Neural cell (in vitro differentiated cells): ENCODE measurements at regions not wholly inside any gene's neighbourhood (a gene's known extent, or its start where the extent isn't known, plus 50 kb on each side); places are given as distances from the start of the nearest gene placed in this dataset.

Experiments
- H2AFZ ChIP-seq: fragments of 200-600, 300-800 bp; sonication (generic), shearing (Covaris generic); 2 replicates; pipeline ENCODE4 v1.6.0; 2014; ENCODE audit warnings: low read depth, mild to moderate bottlenecking, antibody characterized with exemption, low read length, moderate library complexity
- H3F3A ChIP-seq: fragments of 200-600 bp; shearing (Covaris generic); 2 replicates; pipeline ENCODE4 v1.6.1; 2016; ENCODE audit warnings: mild to moderate bottlenecking, moderate library complexity, mixed read lengths, antibody characterized with exemption, low read length; ENCODE audit not compliant: insufficient read depth, poor library complexity, severe bottlenecking
- H3K27ac ChIP-seq: fragments of 200-600, 300-800 bp; sonication (generic), shearing (Covaris generic); 2 replicates; pipeline ENCODE4 v1.5.1; 2014; ENCODE audit warnings: mild to moderate bottlenecking, low read length, moderate library complexity
- H3K27me3 ChIP-seq: fragments of 300-800, 200-600 bp; sonication (generic), shearing (Covaris generic); 2 replicates; pipeline ENCODE4 v1.6.0; 2014; ENCODE audit warnings: mild to moderate bottlenecking, low read depth, low read length, moderate library complexity; ENCODE audit not compliant: insufficient read depth
- H3K36me3 ChIP-seq: fragments of 300-800, 200-600 bp; sonication (generic), shearing (Covaris generic); 2 replicates; pipeline ENCODE4 v1.5.1; 2014; ENCODE audit warnings: mild to moderate bottlenecking, antibody characterized with exemption, low read length, moderate library complexity; ENCODE audit not compliant: insufficient read depth
- H3K4me2 ChIP-seq: fragments of 300-800, 200-600 bp; sonication (generic), shearing (Covaris generic); 2 replicates; pipeline ENCODE4 v1.6.0; 2014; ENCODE audit warnings: mild to moderate bottlenecking, low read length
- H3K4me3 ChIP-seq: fragments of 300-800, 200-600 bp; sonication (generic), shearing (Covaris generic); 2 replicates; pipeline ENCODE4 v1.5.1; 2014; ENCODE audit warnings: mild to moderate bottlenecking, low read length, moderate library complexity
- H3K79me2 ChIP-seq: fragments of 200-600 bp; shearing (Covaris generic); replicated peaks from 2 replicates; pipeline ENCODE4 v1.6.0; 2014; ENCODE audit warnings: mild to moderate bottlenecking, low read length, moderate library complexity; ENCODE audit not compliant: insufficient read depth
- H3K9ac ChIP-seq: fragments of 300-800, 200-600 bp; sonication (generic), shearing (Covaris generic); 2 replicates; pipeline ENCODE4 v1.6.1; 2016; ENCODE audit warnings: mild to moderate bottlenecking, low read length, mixed read lengths
- H3K9me2 ChIP-seq: fragments of 200-600 bp; shearing (Covaris generic); 2 replicates; pipeline ENCODE4 v1.6.1; 2016; ENCODE audit warnings: mild to moderate bottlenecking, low read length, mixed read lengths; ENCODE audit not compliant: insufficient read depth
- H3K9me3 ChIP-seq: fragments of 200-600, 300-800 bp; sonication (generic), shearing (Covaris generic); 2 replicates; pipeline ENCODE4 v1.6.1; 2016; ENCODE audit warnings: mild to moderate bottlenecking, mixed run types, low read length, moderate library complexity, mixed read lengths
- H4K20me1 ChIP-seq: fragments of 200-600 bp; shearing (Covaris generic); 2 replicates; pipeline ENCODE4 v1.6.1; 2016; ENCODE audit warnings: mild to moderate bottlenecking, mixed run types; ENCODE audit not compliant: insufficient read depth
- CTCF ChIP-seq: fragments of 450-650 bp; IDR thresholded peaks from 2 replicates; pipeline ENCODE4 v1.5.1; 2014; ENCODE audit warnings: antibody characterized with exemption, mild to moderate bottlenecking, moderate library complexity; ENCODE audit not compliant: poor library complexity, severe bottlenecking
- EP300 ChIP-seq: fragments of 450-650 bp; conservative IDR thresholded peaks from 2 replicates; pipeline ENCODE4 v1.6.1; 2014; ENCODE audit warnings: antibody characterized with exemption, mild to moderate bottlenecking, moderate library complexity; ENCODE audit not compliant: poor library complexity, severe bottlenecking
- EZH2 ChIP-seq: fragments of 200-600, 300-800 bp; shearing (Covaris generic), sonication (generic); IDR thresholded peaks from 2 replicates; pipeline ENCODE4 v1.6.1; 2014; ENCODE audit warnings: antibody characterized with exemption, low read length, borderline replicate concordance, mild to moderate bottlenecking; ENCODE audit not compliant: insufficient read depth, poor library complexity, severe bottlenecking
- MXI1 ChIP-seq: fragments of 450-650 bp; conservative IDR thresholded peaks from 2 replicates; pipeline ENCODE4 v1.6.1; 2014; ENCODE audit warnings: antibody characterized with exemption, mild to moderate bottlenecking; ENCODE audit not compliant: poor library complexity, severe bottlenecking
- POLR2AphosphoS5 ChIP-seq: IDR thresholded peaks from 2 replicates; pipeline ENCODE4 v1.6.1; 2012
- RAD21 ChIP-seq: fragments of 450-650 bp; conservative IDR thresholded peaks from 2 replicates; pipeline ENCODE4 v1.6.1; 2014; ENCODE audit warnings: antibody characterized with exemption, mild to moderate bottlenecking, moderate library complexity
- SMC3 ChIP-seq: fragments of 450-650 bp; conservative IDR thresholded peaks from 2 replicates; pipeline ENCODE4 v1.6.1; 2014; ENCODE audit warnings: antibody characterized with exemption, mild to moderate bottlenecking, moderate library complexity; ENCODE audit not compliant: poor library complexity
- TAF1 ChIP-seq: IDR thresholded peaks from 2 replicates; pipeline ENCODE4 v1.6.1; 2012; ENCODE audit warnings: low read depth
- TF ChIP-seq, protein P1 (sequence below): IDR thresholded peaks from 2 replicates; pipeline ENCODE4 v1.6.1; 2012; ENCODE audit warnings: borderline replicate concordance

DNA sequence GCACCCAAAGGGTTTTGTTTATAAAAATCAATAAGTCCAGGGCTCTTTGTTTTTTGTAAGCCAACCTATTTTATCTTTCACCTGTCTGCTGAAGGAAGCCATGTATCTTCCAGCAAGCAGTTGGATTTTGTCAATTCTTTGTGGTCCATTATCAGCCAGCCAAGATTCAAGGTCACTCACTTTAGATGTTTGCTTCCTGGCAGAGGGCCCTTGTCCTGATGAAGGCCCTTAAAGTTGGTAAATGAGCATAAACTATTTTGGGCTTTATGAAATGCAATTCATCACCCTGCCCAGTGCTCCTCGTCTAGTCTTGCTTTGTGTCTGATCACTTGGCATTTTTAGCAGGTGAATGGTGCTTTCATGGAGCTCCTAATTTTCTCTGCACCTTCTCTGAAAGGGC, 1004.2 kb downstream of the GRID1 start:
- no peak for TF ChIP-seq CTCF
- TF ChIP-seq SMC3, result no peak
- TF ChIP-seq TAF1, result no peak
- TF ChIP-seq EP300, result no peak
- no peak for TF ChIP-seq MXI1
- TF ChIP-seq EZH2, result no peak
- no peak for TF ChIP-seq POLR2AphosphoS5
- no peak for TF ChIP-seq RAD21
- TF ChIP-seq, protein P1, sequence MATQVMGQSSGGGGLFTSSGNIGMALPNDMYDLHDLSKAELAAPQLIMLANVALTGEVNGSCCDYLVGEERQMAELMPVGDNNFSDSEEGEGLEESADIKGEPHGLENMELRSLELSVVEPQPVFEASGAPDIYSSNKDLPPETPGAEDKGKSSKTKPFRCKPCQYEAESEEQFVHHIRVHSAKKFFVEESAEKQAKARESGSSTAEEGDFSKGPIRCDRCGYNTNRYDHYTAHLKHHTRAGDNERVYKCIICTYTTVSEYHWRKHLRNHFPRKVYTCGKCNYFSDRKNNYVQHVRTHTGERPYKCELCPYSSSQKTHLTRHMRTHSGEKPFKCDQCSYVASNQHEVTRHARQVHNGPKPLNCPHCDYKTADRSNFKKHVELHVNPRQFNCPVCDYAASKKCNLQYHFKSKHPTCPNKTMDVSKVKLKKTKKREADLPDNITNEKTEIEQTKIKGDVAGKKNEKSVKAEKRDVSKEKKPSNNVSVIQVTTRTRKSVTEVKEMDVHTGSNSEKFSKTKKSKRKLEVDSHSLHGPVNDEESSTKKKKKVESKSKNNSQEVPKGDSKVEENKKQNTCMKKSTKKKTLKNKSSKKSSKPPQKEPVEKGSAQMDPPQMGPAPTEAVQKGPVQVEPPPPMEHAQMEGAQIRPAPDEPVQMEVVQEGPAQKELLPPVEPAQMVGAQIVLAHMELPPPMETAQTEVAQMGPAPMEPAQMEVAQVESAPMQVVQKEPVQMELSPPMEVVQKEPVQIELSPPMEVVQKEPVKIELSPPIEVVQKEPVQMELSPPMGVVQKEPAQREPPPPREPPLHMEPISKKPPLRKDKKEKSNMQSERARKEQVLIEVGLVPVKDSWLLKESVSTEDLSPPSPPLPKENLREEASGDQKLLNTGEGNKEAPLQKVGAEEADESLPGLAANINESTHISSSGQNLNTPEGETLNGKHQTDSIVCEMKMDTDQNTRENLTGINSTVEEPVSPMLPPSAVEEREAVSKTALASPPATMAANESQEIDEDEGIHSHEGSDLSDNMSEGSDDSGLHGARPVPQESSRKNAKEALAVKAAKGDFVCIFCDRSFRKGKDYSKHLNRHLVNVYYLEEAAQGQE, result no peak
- H3K36me3 ChIP-seq, result no peaks in the 10 kb centered on the region
- no peaks in the 10 kb centered on the region for H3K9me2 ChIP-seq
- no peaks in the 10 kb centered on the region for H3K79me2 ChIP-seq
- H3F3A ChIP-seq, result no peaks in the 10 kb centered on the region
- no peak overlapping the region for H2AFZ ChIP-seq
- no peak overlapping the region for H3K4me2 ChIP-seq
- H3K27ac ChIP-seq, result no peak overlapping the region
- no peaks in the 10 kb centered on the region for H3K27me3 ChIP-seq
- H3K9me3 ChIP-seq, result no peaks in the 10 kb centered on the region
- no peaks in the 10 kb centered on the region for H4K20me1 ChIP-seq
- no peak overlapping the region for H3K4me3 ChIP-seq
- no peak overlapping the region for H3K9ac ChIP-seq

- Histone ChIP-seq H3K27me3 (no peaks in the 10 kb centered on the region), H4K20me1 (no peaks in the 10 kb centered on the region), H3K9me2 (no peaks in the 10 kb centered on the region), H3K9ac (no peak overlapping the region), H3F3A (no peaks in the 10 kb centered on the region), H3K79me2 (no peaks in the 10 kb centered on the region), H3K36me3 (no peaks in the 10 kb centered on the region), H3K4me3 (no peak overlapping the region), H3K4me2 (no peak overlapping the region), H3K9me3 (no peaks in the 10 kb centered on the region), H3K27ac (no peak overlapping the region), H2AFZ (no peak overlapping the region)
- no peak for TF ChIP-seq RAD21
- TF ChIP-seq POLR2AphosphoS5, result no peak
- no peak for TF ChIP-seq TAF1
- TF ChIP-seq, protein P1, result no peak
- TF ChIP-seq SMC3, result no peak
- TF ChIP-seq MXI1, result no peak
- TF ChIP-seq EZH2, result no peak
- no peak for TF ChIP-seq EP300
- TF ChIP-seq CTCF, result no peak
Measured at GRCh38 chr10:85377029-85377806, 989.4 kb downstream of the GRID1 start.
